Gastroesophageal sphincter (tissue), 4 donors: ENCODE measurements at regions not wholly inside any gene's neighbourhood (a gene's known extent, or its start where the extent isn't known, plus 50 kb on each side); places are given as distances from the start of the nearest gene placed in this dataset.

Experiments
- ATAC-seq: fragments of 150-250 bp; one replicate; pipeline ENCODE4 v1.9.1; 2016; ENCODE audit warnings: mild to moderate bottlenecking, moderate library complexity
- H3K27ac ChIP-seq, 4 donors: fragments of 200-600 bp; sonication (generic) in 3 of 4; 1 replicate in 3 of 4; 2 replicates in 1 of 4; pipeline ENCODE4 v1.5.1; 2016 to 2019
- H3K27me3 ChIP-seq: fragments of 200-600 bp; sonication (generic); one replicate; pipeline ENCODE4 v1.5.1; 2019
- H3K36me3 ChIP-seq, 2 donors: fragments of 200-600 bp; sonication (generic); one replicate each; pipeline ENCODE4 v1.5.1; 2019; ENCODE audit warnings: control low read depth in 1 of 2
- H3K4me1 ChIP-seq, 3 donors: fragments of 200-600 bp; sonication (generic); 1 replicate in 2 of 3; 2 replicates in 1 of 3; pipeline ENCODE4 v1.5.1; 2016 to 2019; ENCODE audit warnings: control low read depth in 2 of 3
- H3K4me3 ChIP-seq, 2 donors: fragments of 200-600 bp; sonication (generic); one replicate each; pipeline ENCODE4 v1.5.1; 2019; ENCODE audit warnings: mild to moderate bottlenecking in 1 of 2, moderate library complexity in 1 of 2
- H3K9me3 ChIP-seq, 3 donors: fragments of 200-600 bp; sonication (generic); one replicate each; pipeline ENCODE4 v1.5.1; 2017 to 2019; ENCODE audit warnings: control low read depth in 2 of 3
- EP300 ChIP-seq: sonication (generic); formaldehyde crosslinking; IDR thresholded peaks from one replicate; pipeline ENCODE4 v1.6.1; 2017; ENCODE audit warnings: antibody characterized with exemption, mild to moderate bottlenecking
- POLR2A ChIP-seq, 2 donors: fragments of 450-650 bp; IDR thresholded peaks; one replicate each; pipeline ENCODE4 v1.6.1; 2017; ENCODE audit warnings: antibody characterized with exemption in 2 of 2, mild to moderate bottlenecking in 2 of 2, moderate library complexity in 1 of 2
- POLR2AphosphoS5 ChIP-seq: sonication (generic); formaldehyde crosslinking; IDR thresholded peaks from one replicate; pipeline ENCODE4 v1.6.1; 2017; ENCODE audit warnings: antibody characterized with exemption
- WGBS, 2 donors: methylation state at CpG; one replicate each; pipeline ENCODE4 v1.1.5; 2018; ENCODE audit warnings: low coverage in 1 of 2; 5-methylcytosine and 5-hydroxymethylcytosine counted together
- TF ChIP-seq, protein P1 (sequence below), 4 experiments: fragments of 200-600 bp in 2 of 4; fragments of 450-650 bp in 2 of 4; sonication (generic) in 1 of 4; IDR thresholded peaks; one replicate each; pipeline ENCODE4 v1.5.1; 2017 to 2019; ENCODE audit warnings: antibody characterized with exemption in 4 of 4, mild to moderate bottlenecking in 2 of 4, moderate library complexity in 2 of 4

DNA sequence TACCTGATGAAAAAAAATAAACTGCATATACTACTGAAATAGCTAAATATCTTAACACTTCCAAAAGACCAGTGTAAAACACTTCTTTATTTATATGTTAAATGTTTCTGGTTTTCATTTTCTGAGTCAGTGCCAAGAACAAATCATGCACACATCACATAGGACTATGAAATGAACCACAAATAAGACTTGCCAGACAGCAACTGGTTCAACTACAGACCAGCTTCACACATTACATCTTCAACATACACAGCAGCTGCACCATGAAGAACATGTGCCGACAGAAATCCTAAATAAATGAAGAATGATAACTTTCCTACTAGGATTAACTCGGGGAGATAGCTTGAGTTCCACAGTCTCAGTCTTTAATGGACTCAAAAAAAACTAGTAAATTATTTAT lies 168.3 kb upstream of the STXBP5 start:
- no peaks in the 10 kb centered on the region for H3K27me3 ChIP-seq
- no peaks in the 10 kb centered on the region for H3K36me3 ChIP-seq
- no peak overlapping the region for H3K4me3 ChIP-seq
- H3K4me1 ChIP-seq, result no peaks in the 10 kb centered on the region
- no peak overlapping the region for H3K27ac ChIP-seq
- no peaks in the 10 kb centered on the region for H3K9me3 ChIP-seq
- ATAC-seq, result no peak
- TF ChIP-seq POLR2A (IDR thresholded peaks at IDR 0.05), result no peak
- TF ChIP-seq, protein P1, sequence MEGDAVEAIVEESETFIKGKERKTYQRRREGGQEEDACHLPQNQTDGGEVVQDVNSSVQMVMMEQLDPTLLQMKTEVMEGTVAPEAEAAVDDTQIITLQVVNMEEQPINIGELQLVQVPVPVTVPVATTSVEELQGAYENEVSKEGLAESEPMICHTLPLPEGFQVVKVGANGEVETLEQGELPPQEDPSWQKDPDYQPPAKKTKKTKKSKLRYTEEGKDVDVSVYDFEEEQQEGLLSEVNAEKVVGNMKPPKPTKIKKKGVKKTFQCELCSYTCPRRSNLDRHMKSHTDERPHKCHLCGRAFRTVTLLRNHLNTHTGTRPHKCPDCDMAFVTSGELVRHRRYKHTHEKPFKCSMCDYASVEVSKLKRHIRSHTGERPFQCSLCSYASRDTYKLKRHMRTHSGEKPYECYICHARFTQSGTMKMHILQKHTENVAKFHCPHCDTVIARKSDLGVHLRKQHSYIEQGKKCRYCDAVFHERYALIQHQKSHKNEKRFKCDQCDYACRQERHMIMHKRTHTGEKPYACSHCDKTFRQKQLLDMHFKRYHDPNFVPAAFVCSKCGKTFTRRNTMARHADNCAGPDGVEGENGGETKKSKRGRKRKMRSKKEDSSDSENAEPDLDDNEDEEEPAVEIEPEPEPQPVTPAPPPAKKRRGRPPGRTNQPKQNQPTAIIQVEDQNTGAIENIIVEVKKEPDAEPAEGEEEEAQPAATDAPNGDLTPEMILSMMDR (IDR thresholded peaks at IDR 0.05), result no peak
- TF ChIP-seq EP300, result no peak
- TF ChIP-seq POLR2AphosphoS5, result no peak
- 27 to 61% methylated on average over 2 of the region's 2 CpGs for WGBS, 2 donors

DNA sequence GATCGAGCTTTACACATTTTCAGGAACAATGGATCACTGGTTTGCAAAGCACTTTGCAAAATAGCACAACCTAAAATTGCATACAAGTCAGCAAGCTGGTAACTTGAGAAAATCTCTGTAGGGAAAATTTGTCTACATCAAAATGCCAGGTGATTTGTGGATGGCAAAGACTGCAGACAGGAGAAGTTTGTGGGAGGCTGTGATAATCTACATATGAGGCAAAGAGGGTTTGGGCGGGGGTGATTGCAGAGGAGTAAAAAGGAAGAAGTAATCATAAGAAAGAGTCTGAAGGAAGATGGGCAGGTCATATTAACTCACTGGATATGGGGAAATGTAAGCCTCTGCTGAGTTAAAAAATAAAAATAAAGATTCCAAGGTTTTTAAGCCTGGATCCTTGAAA lies 166.3 kb upstream of the STXBP5 start:
- no peak overlapping the region for H3K4me3 ChIP-seq
- no peak for ATAC-seq
- WGBS, 2 donors, result 80 to 84% methylated on average over 1 to 2 of the region's 2 CpGs
- no peak overlapping the region for H3K27ac ChIP-seq
- H3K27me3 ChIP-seq, result no peaks in the 10 kb centered on the region
- no peaks in the 10 kb centered on the region for H3K36me3 ChIP-seq
- no peaks in the 10 kb centered on the region for H3K4me1 ChIP-seq
- H3K9me3 ChIP-seq, result no peaks in the 10 kb centered on the region
- TF ChIP-seq, protein P1 (IDR thresholded peaks at IDR 0.05), result no peak
- TF ChIP-seq POLR2AphosphoS5, result no peak
- no peak for TF ChIP-seq POLR2A (IDR thresholded peaks at IDR 0.05)
- no peak for TF ChIP-seq EP300

DNA sequence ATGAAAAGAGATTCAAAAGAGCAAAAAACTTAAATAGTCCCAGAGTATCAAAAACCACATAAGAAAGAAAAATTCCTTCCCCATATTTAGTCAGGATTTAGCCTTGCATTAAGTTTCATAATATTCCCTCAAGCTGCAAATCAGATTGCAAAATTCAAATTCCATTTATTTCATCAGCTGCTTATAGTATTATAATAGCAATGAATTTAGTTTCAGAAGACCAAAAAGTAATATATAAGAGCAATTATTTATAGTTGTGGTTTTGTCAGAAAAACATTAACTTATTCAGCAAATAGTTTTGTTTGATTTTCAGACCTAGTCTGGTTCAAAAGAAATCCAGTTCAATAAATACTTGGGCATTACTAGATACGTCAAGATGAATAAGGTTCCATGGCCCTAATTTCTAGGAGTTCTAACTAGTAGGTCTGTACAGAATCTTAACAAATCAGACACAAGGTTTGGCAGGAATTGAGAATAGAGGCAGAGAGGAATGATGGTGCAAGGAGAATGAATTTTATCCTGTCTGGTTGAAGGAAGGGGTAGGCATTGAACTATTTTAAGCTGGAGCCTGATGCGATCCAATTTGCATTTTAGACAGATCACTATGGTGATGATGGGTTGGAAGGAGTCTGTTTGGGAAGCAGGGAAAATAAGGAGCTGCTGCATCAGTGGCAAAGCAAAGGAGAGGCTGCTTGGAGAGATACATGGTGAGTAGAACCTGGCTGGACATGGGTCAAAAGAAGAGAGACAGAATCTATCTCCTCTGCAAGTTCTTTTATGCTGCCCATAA lies 163.9 kb upstream of the STXBP5 start:
- ATAC-seq, result no peak
- no peaks in the 10 kb centered on the region for H3K27me3 ChIP-seq
- H3K4me3 ChIP-seq, result no peak overlapping the region
- no peaks in the 10 kb centered on the region for H3K36me3 ChIP-seq
- no peak for TF ChIP-seq EP300
- TF ChIP-seq, protein P1 (IDR thresholded peaks at IDR 0.05), result no peak
- TF ChIP-seq POLR2AphosphoS5, result no peak
- TF ChIP-seq POLR2A (IDR thresholded peaks at IDR 0.05), result no peak
- peaks cover 0 to 10% (median 0%) of the 10 kb centered on the region in 3 donors for H3K9me3 ChIP-seq
- H3K4me1 ChIP-seq, result no peaks in the 10 kb centered on the region
- H3K27ac ChIP-seq, result no peak overlapping the region
- 36 to 66% methylated on average over 2 of the region's 2 CpGs for WGBS, 2 donors

DNA sequence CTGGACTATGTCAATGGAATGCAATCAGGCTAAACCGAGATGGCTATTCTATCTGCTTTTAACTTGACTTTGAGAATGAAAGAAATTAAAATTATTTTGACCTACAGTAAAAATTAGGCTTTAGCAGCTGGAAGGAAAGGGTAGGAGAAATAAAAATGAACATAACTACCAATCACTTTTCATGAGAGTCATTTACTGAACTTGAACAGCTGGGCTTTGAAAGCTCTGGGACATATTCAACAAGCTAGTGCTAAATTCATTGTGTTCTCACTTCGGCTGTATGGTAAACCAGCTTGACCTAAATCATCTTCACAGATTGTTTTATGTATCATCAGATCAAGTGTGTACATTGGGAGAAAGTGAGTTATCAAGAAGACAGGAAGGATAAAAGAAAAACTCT lies 161.5 kb upstream of the STXBP5 start:
- Histone ChIP-seq H3K9me3 (peaks cover 0 to 10% (median 0%) of the 10 kb centered on the region in 3 donors), H3K36me3 (no peaks in the 10 kb centered on the region), H3K4me1 (no peaks in the 10 kb centered on the region), H3K27me3 (no peaks in the 10 kb centered on the region), H3K27ac (no peak overlapping the region), H3K4me3 (no peak overlapping the region)
- WGBS, 2 donors, result 60% methylated on average over 2 of the region's 2 CpGs
- TF ChIP-seq EP300 (no peak), POLR2AphosphoS5 (no peak), POLR2A (IDR thresholded peaks at IDR 0.05) (no peak)
- TF ChIP-seq, protein P1 (IDR thresholded peaks at IDR 0.05), result no peak
- ATAC-seq, result no peak

DNA sequence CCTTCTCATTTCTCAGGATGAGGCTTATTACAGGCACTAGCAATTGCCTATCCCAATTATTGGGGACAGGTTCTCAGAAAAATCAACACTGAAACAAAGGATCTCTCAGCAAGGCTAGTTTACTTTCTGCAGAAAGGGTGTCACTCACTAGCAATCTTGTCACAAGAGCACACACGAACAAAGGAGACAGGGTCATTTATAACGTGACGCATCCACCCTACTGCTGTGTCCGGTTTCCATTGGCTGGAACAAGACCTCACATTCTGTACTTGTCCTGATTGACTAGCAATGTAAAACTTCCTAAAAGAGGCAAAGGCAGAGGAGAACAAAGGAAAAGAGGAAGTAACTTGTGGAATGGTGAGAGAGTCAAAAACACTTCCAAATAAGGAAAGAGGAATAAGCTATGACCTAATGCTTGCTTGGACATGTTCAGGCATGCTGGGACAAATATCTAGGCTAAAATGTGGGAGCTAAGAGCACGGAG lies 160.2 kb upstream of the STXBP5 start:
- no peaks in the 10 kb centered on the region for H3K36me3 ChIP-seq
- 87 to 88% methylated on average over 4 to 5 of the region's 5 CpGs for WGBS, 2 donors
- peaks cover 0 to 10% (median 0%) of the 10 kb centered on the region in 3 donors for H3K9me3 ChIP-seq
- H3K27ac ChIP-seq, result no peak overlapping the region
- no peak overlapping the region for H3K4me3 ChIP-seq
- ATAC-seq, result no peak
- H3K4me1 ChIP-seq, result no peaks in the 10 kb centered on the region
- no peaks in the 10 kb centered on the region for H3K27me3 ChIP-seq
- no peak for TF ChIP-seq EP300
- no peak for TF ChIP-seq POLR2A (IDR thresholded peaks at IDR 0.05)
- no peak for TF ChIP-seq POLR2AphosphoS5
- TF ChIP-seq, protein P1 (IDR thresholded peaks at IDR 0.05), result no peak
